DMS153 (cell line): ENCODE measurements at regions not wholly inside any gene's neighbourhood (a gene's known extent, or its start where the extent isn't known, plus 50 kb on each side); places are given as distances from the start of the nearest gene placed in this dataset.

Experiments used
- DNase-seq: peaks from one replicate; lab custom pipeline; 2025; lab: John Stamatoyannopoulos, UW

GRCh38 chr11:109859045-109859724, 234.0 kb upstream of the ZC3H12C start:
- no peak for DNase-seq

- no peak for DNase-seq
Observed at GRCh38 chr11:109862835-109863234, 230.4 kb upstream of the ZC3H12C start.

GRCh38 chr11:109864151-109864661, 229.0 kb upstream of the ZC3H12C start:
- DNase-seq, result no peak

- peak; percentile 3 for DNase-seq
Observed at GRCh38 chr11:109864834-109865547, 228.2 kb upstream of the ZC3H12C start.

DNA sequence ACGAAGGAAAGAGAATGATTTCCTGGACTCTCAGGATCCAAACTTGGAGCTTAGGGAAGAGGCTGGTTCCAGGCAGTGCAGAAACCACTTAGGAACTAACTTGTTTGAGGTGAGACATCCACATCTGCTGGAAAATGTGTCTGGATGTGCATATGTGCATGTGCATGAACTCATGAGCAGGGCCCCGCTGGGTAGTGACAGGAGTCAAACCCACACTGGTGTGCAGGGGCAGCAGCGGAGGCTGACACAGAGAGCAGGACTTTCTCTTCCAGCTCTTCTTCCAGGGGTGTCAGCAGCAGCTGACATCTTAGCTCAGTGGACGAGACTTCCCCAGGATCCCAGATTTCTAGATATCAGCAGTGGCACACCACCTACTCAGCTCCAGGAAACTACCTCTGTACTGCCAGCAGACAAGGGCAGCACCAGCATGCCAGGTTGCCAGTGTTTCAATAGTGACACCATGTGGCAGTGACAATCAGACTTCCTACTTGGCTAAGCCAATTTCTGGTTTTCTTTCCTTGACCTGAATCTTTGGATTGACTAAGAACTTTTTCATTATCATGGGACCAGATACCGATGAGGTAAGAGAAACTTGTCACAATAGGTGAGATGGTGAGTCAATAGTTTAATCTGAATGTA, 227.5 kb upstream of the ZC3H12C start:
- peak; percentile 25 for DNase-seq

DNA sequence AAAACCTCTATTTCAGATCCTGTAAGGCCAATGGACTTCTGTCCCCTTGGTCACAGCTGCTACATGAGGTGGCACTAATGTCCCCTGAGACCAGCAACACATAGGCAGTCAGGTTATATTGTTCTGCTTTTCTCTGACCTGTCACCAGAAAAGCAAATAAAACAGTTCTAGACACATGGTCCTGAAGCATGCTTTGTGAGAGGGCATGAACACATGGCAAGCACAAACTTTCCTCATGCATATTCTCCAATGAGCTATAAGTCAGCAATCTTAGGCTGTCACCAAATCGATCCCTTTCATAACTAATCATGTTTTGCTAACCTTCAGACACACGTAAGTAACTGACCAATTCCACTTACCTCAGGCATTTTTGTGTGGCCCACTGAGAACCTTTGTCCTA, 225.4 kb upstream of the ZC3H12C start:
- no peak for DNase-seq

DNA sequence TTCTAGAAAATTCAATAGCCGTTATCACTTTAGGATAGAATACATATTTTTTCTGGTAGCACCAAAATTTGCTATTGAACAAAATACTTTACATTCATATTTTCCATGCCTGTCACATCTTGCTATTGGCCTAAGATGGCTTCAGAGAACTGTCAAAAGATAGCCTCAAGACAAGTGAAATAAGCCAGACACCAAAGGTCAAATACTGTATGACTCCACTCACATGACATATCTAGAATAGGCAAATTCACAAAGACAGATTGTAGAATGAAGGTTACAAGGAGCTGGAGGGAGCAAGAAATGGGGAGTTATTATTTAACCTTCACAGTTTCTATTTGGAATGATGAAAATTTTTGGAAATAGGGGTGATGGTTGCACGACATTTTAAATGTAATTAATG, 223.7 kb upstream of the ZC3H12C start:
- DNase-seq, result no peak

DNA sequence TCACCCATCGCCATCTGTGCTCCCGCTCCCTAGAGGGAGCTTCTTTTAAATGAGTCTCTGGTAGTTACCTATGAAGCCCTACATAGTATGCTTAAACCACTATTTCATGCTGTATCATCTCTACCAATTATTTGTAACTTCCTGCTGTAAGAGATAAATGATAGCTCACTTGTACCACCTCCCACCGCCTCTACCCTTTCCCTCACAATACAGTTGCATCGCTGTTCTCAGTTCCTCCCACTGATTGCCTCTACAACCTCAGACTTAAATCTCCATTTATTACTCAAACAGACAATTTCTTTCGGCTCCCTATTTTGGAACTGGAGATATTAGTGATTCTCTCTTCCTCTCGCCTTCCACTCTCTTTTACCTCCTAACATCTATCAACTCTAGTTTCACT, 222.9 kb upstream of the ZC3H12C start:
- no peak for DNase-seq

GRCh38 chr11:109877043-109877442, 216.1 kb upstream of the ZC3H12C start:
- DNase-seq, result no peak

GRCh38 chr11:109884501-109884900, 208.7 kb upstream of the ZC3H12C start:
- DNase-seq, result no peak

DNA sequence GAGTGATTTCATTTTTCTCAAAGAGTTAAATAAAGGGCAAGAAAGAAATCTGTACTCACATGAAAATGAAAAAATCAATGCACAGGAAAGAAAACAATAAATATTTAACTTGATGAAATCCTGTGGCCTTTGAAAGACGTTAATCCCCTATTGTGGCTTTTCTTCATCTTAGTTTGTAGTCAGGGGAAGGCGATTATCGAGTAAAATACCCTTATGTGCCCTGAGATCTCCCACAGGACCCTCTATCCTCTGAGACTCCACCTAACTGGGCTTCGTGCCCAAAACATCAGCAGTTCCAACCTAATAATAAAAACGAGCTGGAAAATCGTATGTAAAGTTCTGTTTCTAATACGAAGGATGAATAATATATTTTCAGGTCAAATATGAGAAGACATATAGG, 208.2 kb upstream of the ZC3H12C start:
- DNase-seq, result no peak

DNA sequence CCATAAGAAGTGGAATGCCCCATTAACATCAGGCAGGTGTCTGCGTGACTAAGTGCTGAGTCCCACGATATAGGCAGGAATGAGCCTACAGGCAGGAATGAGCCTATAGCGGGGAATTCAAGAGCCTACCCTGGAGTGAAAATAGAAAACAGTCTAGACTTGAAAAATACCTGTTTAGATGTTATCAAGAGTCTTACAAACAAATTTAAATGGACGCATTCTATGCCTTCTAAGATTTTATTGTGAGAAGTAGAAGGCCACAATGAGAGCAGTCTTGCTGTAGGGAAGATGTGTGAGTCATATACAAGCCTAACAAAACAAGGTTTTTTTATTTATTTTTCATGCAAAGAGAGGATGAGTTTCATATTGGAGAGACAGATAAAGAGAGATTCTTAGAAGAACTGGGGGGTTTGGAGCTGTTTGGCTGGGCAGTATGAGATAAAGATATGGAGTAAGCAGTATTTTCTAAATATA, 200.8 kb upstream of the ZC3H12C start:
- DNase-seq, result no peak

DNA sequence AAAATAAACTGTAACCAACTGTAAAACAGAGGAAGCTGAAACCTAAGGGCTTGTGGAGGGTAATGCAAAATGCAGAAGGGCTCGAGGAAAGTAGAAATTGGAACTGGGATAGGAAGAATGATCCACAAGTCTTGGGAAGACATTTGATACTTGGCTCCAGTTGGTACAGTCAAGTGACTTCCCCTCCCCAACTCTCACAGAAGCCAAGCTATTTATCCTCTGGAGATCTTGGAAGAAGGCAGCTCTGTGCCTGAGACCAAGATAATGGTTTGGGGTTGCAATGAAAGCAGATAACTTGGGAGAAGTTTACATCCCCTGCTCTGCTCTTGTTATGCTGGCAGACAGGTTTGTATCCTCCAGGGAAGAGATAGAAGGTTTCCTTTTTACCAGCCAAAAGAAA, 198.9 kb upstream of the ZC3H12C start:
- DNase-seq, result no peak

DNA sequence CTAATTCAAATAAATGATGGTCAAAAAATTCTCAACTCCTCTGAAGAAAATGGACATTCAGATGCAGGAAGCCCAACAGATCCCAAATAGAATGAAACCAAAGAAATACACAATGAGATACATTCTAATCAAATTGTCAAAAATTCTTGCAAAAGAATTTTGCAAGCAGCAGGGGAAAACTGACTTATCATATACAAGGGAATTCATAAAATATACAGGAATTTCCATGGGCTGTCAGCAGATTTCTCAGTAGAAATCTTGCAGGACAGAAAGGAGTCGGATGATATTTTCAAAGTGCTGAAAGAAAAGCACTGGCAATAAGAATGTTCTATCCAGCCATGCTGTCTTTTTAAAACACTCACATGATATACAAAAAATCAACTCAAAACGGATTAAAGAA, 194.6 kb upstream of the ZC3H12C start:
- DNase-seq, result no peak

GRCh38 chr11:109902764-109903433, 190.3 kb upstream of the ZC3H12C start:
- no peak for DNase-seq

- DNase-seq, result no peak
Observed at GRCh38 chr11:109911488-109911887, 181.7 kb upstream of the ZC3H12C start.

GRCh38 chr11:109914038-109914437, 179.2 kb upstream of the ZC3H12C start:
- DNase-seq, result peak; percentile 62

DNA sequence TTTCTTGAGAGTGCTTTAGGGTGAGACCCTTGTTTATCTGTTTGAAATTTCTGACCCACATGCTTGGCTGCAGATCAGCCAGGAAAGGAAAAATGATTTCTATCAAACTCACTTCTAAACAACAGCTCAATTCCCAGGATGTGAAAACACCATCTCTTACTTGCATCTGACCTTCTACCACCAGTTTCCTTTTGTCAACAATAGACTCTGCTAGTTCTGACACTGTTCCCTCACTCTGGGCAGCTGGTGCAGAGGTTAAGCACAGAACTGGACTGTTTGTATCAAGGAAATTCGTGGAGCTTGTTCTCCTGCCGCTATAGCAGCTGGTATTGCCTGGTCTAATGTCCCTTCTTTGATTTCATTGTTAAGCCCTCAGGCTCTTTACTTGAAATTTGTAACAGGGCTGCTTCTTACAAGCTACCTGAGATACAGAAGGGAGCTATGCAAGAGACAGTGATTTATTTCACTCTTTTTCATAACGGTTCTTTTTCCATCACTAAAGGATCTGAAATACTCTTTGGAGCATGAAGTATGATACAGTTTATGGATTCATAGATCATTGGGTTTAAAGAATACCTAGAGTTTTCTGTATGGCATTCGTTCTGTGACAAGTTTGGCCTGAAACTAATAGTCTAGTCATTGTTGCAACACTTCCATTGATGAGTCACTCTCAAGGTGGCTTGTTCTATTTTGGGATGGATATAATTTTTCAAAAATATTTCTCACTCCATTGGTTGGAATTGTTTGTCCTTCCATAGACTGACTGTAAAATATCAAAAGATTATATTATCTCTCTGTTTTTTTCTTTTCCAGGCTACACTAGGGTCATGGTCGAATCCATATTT, 178.2 kb upstream of the ZC3H12C start:
- peak; percentile 1 for DNase-seq

- no peak for DNase-seq
Observed at GRCh38 chr11:109926941-109927340, 166.3 kb upstream of the ZC3H12C start.

DNA sequence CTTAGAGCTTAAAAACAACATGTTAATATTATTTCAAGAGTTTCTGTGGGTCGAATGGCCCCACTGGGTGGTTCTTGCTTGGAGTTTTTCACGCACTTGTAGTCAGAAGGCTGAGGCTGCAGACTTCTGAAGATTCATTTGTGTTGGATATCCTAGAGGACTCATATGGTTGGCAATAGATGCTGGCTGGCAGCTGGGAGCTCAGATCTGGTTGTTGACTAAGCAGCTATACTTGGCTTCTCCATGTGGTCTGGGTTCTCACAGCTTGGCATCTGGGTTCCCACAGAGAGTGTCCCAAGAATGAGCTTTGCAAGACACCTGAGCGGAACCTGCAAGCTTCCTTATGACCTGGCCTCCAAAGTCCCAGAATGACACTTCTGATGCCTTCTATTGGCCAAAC, 163.9 kb upstream of the ZC3H12C start:
- DNase-seq, result no peak

GRCh38 chr11:109933126-109933525, 160.1 kb upstream of the ZC3H12C start:
- DNase-seq, result no peak
